K562 (cell line): ENCODE measurements at regions not wholly inside any gene's neighbourhood (a gene's known extent, or its start where the extent isn't known, plus 50 kb on each side); places are given as distances from the start of the nearest gene placed in this dataset.
A peak's percentile ranks its signal among the peaks of the same experiment; 100 is the strongest.

Source experiments
- ATF4 ChIP-seq: fragments of 450-650 bp; formaldehyde crosslinking; IDR thresholded peaks from 2 replicates; pipeline ENCODE4 v1.4.0; 2022; ENCODE audit warnings: mild to moderate bottlenecking, moderate library complexity
- CCAR2 ChIP-seq: fragments of 200-400 bp; formaldehyde crosslinking; IDR thresholded peaks from 2 replicates; pipeline ENCODE4 v1.6.1; 2017; ENCODE audit warnings: mild to moderate bottlenecking, low read depth, low read length
- CREB3 ChIP-seq: fragments of 450-650 bp; conservative IDR thresholded peaks from 2 replicates; pipeline ENCODE4 v1.6.1; 2016; ENCODE audit warnings: missing genetic modification characterization, low read depth, mild to moderate bottlenecking, missing compliant biosample characterization, moderate library complexity
- CREM ChIP-seq: IDR thresholded peaks from 2 replicates; pipeline ENCODE4 v1.6.1; 2014; ENCODE audit warnings: antibody characterized with exemption, low read depth
- JUN ChIP-seq, 2 experiments: sonication (generic) in 1 of 2; formaldehyde crosslinking in 1 of 2; IDR thresholded peaks; 2 replicates each; pipeline versions ENCODE4 v1.6.1 to v1.8.0; 2012 to 2022; ENCODE audit warnings: borderline replicate concordance in 2 of 2, mild to moderate bottlenecking in 2 of 2, improper control_type of control experiment in 1 of 2, low read depth in 1 of 2, low read length in 1 of 2, missing genetic modification reagents in 1 of 2
- KLF10 ChIP-seq: fragments of 250-450 bp; sonication (Bioruptor Pico); IDR thresholded peaks from 2 replicates; pipeline ENCODE4 v1.6.1; 2021; ENCODE audit warnings: matching md5 sums
- MAFF ChIP-seq: IDR thresholded peaks from 2 replicates; pipeline ENCODE4 v1.6.1; 2012; ENCODE audit warnings: low read length, improper control_type of control experiment
- SUPT5H ChIP-seq: fragments of 450-650 bp; IDR thresholded peaks from 2 replicates; pipeline ENCODE4 v1.6.1; 2016
- TARDBP ChIP-seq: fragments of 450-650 bp; IDR thresholded peaks from 2 replicates; pipeline ENCODE4 v1.6.1; 2016
- U2AF2 ChIP-seq: fragments of 200-400 bp; formaldehyde crosslinking; optimal IDR thresholded peaks from 2 replicates; pipeline ENCODE3; 2017; ENCODE audit warnings: low read depth, mild to moderate bottlenecking, low read length
- ZC3H8 ChIP-seq: fragments of 450-650 bp; IDR thresholded peaks from 2 replicates; pipeline ENCODE4 v1.6.1; 2017
- ZNF143 ChIP-seq: sonication (generic); formaldehyde crosslinking; IDR thresholded peaks from 2 replicates; pipeline ENCODE4 v1.9.0; 2022; ENCODE audit warnings: mild to moderate bottlenecking, missing genetic modification reagents
- ZNF232 ChIP-seq: sonication (generic); formaldehyde crosslinking; IDR thresholded peaks from 2 replicates; pipeline ENCODE4 v1.8.0; 2022; ENCODE audit warnings: mild to moderate bottlenecking, missing genetic modification reagents
- ZNF551 ChIP-seq: fragments of 250-450 bp; sonication (Bioruptor Pico); IDR thresholded peaks from 2 replicates; pipeline ENCODE4 v1.5.0; 2021; ENCODE audit warnings: mild to moderate bottlenecking, moderate library complexity
- ZNF57 ChIP-seq: fragments of 450-650 bp; formaldehyde crosslinking; IDR thresholded peaks from 2 replicates; pipeline ENCODE4 v1.4.0; 2020; ENCODE audit warnings: mild to moderate bottlenecking, moderate library complexity
- TF ChIP-seq, protein P1 (sequence below): IDR thresholded peaks from 3 replicates; pipeline ENCODE4 v1.6.1; 2011; ENCODE audit warnings: borderline replicate concordance, mild to moderate bottlenecking, moderate library complexity; ENCODE audit not compliant: insufficient read length; ENCODE audit errors: extremely low read depth
- TF ChIP-seq, protein P2 (sequence below): sonication (generic); formaldehyde crosslinking; IDR thresholded peaks from 2 replicates; pipeline ENCODE4 v1.8.0; 2023; ENCODE audit warnings: mild to moderate bottlenecking, missing genetic modification reagents
- TF ChIP-seq, protein P3 (sequence below): fragments of 450-650 bp; IDR thresholded peaks from 2 replicates; pipeline ENCODE4 v1.6.1; 2016
- TF ChIP-seq, protein P4 (sequence below): fragments of 250-450 bp; sonication (Bioruptor Pico); IDR thresholded peaks from 2 replicates; pipeline ENCODE4 v1.8.0; 2022; ENCODE audit warnings: inconsistent platforms, mild to moderate bottlenecking, moderate library complexity, borderline replicate concordance

DNA sequence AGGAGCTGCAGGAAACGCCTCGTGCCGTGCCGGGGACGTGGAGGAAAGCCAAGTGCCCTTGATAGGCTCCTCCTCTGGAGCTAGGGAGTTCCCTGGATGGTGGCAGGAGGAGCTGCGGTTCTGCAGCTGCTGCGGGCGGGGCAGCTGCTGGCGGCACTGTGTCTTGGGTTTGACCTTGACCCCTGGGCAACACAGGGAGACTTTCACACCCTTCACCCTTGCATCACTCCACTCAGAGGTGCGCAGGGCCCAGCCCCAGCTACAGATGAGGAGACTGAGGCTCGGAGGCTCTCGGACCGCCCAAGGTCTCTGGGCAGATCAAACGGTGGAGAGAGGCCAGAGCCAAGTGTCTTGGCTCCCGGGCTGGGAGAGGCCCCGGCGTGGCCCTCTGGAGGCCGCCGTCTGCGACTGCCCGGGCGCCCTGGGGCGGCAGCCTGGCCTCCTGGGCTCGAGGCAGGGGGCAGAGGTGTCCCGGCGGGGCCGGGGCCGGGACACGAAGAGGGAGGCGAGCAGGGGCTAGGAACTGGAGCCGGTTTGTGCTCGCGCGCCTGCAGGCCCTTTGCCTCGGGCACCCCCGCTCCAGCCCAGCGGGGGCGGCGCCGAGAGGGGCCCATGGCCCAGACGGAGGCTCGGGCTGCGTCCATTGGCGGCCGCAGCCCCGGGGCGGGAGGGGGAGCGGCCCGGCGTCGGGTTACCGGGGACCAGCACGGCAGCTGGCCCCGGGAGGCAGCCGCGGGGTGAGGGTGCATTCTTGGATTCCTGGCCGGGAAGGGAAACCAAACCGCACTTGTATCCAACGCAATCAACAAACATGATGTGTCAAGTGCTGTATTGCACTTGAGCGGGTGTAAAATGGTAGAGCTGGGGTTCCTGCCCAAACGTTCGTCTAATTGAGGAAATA, 129.6 kb upstream of the SLC1A4 start (continued):
- TF ChIP-seq, protein P1, sequence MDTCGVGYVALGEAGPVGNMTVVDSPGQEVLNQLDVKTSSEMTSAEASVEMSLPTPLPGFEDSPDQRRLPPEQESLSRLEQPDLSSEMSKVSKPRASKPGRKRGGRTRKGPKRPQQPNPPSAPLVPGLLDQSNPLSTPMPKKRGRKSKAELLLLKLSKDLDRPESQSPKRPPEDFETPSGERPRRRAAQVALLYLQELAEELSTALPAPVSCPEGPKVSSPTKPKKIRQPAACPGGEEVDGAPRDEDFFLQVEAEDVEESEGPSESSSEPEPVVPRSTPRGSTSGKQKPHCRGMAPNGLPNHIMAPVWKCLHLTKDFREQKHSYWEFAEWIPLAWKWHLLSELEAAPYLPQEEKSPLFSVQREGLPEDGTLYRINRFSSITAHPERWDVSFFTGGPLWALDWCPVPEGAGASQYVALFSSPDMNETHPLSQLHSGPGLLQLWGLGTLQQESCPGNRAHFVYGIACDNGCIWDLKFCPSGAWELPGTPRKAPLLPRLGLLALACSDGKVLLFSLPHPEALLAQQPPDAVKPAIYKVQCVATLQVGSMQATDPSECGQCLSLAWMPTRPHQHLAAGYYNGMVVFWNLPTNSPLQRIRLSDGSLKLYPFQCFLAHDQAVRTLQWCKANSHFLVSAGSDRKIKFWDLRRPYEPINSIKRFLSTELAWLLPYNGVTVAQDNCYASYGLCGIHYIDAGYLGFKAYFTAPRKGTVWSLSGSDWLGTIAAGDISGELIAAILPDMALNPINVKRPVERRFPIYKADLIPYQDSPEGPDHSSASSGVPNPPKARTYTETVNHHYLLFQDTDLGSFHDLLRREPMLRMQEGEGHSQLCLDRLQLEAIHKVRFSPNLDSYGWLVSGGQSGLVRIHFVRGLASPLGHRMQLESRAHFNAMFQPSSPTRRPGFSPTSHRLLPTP = no peak
- TF ChIP-seq CCAR2 = no peak
- peak; percentile 63; the same call in 1 of the 2 replicates for TF ChIP-seq CREB3 (tag)
- no peak for TF ChIP-seq ZNF232 (CRISPR knock-in tag)
- TF ChIP-seq, protein P2, sequence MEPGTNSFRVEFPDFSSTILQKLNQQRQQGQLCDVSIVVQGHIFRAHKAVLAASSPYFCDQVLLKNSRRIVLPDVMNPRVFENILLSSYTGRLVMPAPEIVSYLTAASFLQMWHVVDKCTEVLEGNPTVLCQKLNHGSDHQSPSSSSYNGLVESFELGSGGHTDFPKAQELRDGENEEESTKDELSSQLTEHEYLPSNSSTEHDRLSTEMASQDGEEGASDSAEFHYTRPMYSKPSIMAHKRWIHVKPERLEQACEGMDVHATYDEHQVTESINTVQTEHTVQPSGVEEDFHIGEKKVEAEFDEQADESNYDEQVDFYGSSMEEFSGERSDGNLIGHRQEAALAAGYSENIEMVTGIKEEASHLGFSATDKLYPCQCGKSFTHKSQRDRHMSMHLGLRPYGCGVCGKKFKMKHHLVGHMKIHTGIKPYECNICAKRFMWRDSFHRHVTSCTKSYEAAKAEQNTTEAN = no peak
- no peak for TF ChIP-seq ZC3H8
- TF ChIP-seq TARDBP = no peak
- peak; percentile 58; the same call in 1 of the 2 replicates for TF ChIP-seq SUPT5H
- TF ChIP-seq, protein P3, sequence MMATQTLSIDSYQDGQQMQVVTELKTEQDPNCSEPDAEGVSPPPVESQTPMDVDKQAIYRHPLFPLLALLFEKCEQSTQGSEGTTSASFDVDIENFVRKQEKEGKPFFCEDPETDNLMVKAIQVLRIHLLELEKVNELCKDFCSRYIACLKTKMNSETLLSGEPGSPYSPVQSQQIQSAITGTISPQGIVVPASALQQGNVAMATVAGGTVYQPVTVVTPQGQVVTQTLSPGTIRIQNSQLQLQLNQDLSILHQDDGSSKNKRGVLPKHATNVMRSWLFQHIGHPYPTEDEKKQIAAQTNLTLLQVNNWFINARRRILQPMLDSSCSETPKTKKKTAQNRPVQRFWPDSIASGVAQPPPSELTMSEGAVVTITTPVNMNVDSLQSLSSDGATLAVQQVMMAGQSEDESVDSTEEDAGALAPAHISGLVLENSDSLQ = no peak
- no peak for TF ChIP-seq ZNF57
- no peak for TF ChIP-seq ZNF551 (CRISPR knock-in tag)
- no peak for TF ChIP-seq MAFF
- TF ChIP-seq, protein P4, sequence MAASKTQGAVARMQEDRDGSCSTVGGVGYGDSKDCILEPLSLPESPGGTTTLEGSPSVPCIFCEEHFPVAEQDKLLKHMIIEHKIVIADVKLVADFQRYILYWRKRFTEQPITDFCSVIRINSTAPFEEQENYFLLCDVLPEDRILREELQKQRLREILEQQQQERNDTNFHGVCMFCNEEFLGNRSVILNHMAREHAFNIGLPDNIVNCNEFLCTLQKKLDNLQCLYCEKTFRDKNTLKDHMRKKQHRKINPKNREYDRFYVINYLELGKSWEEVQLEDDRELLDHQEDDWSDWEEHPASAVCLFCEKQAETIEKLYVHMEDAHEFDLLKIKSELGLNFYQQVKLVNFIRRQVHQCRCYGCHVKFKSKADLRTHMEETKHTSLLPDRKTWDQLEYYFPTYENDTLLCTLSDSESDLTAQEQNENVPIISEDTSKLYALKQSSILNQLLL (CRISPR knock-in tag) = no peak
- TF ChIP-seq U2AF2 = no peak
- TF ChIP-seq ZNF143 (CRISPR knock-in tag) = no peak
- peak; percentile 5; the same call in 1 of the 2 replicates for TF ChIP-seq ATF4 (CRISPR knock-in tag)
- no peak for TF ChIP-seq JUN (IDR thresholded peaks at IDR 0.05; ENCODE audit: borderline replicate concordance, low read depth, low read length)
- TF ChIP-seq JUN (CRISPR knock-in tag; IDR thresholded peaks at IDR 0.05; ENCODE audit: borderline replicate concordance) = no peak
- no peak for TF ChIP-seq CREM
- TF ChIP-seq KLF10 = no peak
